NCI-H510A treated with DMSO at 0.1 percent for 48 hours (cell line): ENCODE measurements at regions not wholly inside any gene's neighbourhood (a gene's known extent, or its start where the extent isn't known, plus 50 kb on each side); places are given as distances from the start of the nearest gene placed in this dataset.

Experiments used
- DNase-seq: peaks from one replicate; lab custom pipeline; 2025; lab: John Stamatoyannopoulos, UW

- no peak for DNase-seq
Observed at GRCh38 chr3:110236976-110237610, 834.5 kb upstream of the NECTIN3 start.

DNA sequence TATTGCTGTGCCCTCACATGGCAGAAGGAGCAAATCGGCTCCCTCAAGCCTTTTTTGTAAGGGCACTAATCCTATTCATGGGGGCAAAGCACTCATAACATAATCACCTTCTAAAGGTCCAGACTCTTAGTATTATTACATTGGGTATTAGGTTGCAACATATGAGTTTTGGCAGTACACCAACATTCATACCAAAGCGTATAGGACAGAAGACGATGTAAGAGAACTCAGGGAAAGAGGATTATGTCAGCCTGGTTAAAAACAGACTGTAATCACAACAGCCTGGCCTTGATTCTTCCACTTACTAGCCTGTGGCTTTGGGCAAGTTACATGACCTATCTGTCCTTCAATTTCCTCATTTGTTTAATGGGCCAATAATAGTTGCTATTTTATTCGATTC is 828.5 kb upstream of the NECTIN3 start:
- DNase-seq = no peak

DNA sequence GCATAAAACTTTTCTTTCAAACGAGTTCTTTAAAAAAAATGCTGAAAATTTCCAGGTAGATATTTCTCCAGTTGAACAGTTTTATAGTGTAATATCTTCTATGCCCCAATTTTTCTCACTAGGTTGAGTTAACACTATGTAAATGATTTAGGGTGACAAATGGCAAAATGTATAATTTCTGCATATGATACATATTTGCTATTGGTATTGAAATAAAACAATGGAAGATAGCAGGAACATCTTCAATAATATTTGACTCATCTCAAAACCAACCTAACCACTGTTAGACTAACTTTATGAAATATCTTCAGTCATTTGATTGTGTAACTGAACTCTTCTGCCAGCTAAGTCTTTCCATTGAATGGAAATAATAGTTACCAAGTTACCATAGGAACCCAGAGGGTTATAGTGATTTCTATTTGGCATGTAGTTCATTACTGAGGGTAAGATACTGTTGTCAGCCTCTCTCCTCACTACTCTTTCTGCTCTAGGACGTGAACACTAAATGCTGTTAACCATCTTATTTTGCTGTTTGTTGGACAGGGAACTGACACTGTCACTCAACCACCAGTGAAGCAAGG is 824.7 kb upstream of the NECTIN3 start:
- no peak for DNase-seq

- DNase-seq = no peak
Observed at GRCh38 chr3:110248666-110249065, 823.0 kb upstream of the NECTIN3 start.

GRCh38 chr3:110253794-110254193 is 817.8 kb upstream of the NECTIN3 start:
- no peak for DNase-seq

DNA sequence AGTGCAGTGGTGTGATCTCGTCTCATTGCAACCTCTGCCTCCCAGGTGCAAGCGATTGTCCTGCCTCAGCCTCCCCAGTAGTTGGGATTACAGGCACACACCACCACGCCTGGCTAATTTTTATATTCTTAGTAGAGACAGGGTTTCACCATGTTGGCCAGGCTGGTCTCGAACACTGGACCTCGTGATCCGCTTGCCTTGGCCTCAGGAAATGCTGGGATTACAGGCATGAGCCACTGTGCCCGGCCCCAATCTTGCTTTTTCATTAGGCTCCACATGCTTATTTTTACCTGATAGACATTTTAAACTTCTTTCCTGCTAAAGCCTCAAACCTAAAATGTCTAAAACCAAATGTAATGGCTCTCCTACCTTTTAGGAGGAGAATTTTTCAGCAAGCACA is 817.0 kb upstream of the NECTIN3 start:
- no peak for DNase-seq

DNA sequence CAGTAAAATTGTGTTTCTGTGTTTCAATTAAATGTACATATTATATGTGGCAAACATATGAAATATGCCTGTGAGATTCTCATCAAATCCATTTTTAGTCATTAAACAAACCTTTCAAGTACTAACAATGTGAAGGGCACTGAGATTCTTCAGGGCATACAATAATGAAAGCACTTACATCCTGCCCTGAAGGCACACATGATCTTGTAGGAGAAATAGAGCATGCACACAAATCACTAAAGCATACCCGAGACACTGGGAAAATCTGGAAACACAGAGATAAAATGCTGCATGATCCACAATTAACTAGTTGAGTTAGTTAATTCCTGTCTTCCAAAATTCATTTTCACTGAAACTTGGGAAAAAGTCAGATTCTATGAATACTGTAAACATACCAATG is 810.5 kb upstream of the NECTIN3 start:
- DNase-seq = no peak

DNA sequence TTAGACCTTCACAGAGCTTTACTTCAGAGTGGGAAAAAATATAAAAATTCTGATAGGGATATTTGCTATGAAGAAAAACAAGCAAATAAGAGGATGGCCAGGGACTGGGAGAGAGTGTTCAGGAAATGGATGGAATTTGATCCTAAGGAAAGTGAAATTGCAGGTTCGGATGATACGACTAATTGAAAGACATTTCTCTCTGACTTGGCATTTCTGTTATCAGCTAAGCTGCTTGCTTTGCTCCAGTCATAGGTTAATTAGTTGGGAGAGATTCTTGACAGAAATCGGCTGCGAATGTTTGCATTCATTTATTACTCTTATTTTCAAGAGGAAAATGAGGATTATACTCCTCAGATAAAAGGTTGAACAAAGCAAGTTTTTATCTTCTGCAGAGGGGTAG is 808.7 kb upstream of the NECTIN3 start:
- no peak for DNase-seq

DNA sequence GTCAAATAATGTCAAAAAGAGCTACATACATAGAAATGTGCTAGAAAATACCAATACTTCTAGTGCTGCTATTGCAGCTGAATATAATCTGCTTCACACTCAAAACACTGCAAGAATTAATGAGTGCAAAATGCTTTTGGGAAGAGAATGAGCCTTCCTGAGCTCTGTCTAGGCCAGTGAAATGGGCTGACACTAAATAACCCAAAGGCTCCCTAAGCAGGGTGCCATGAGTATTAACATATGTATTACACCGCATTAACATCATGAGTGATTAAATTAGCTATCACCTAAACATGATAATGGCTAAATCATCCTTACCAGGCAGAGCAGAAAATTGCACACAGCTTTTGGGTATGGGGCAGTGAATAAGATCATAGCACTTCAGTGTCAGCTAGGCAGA is 806.3 kb upstream of the NECTIN3 start:
- DNase-seq = no peak

GRCh38 chr3:110267304-110267845 is 804.2 kb upstream of the NECTIN3 start:
- no peak for DNase-seq

DNA sequence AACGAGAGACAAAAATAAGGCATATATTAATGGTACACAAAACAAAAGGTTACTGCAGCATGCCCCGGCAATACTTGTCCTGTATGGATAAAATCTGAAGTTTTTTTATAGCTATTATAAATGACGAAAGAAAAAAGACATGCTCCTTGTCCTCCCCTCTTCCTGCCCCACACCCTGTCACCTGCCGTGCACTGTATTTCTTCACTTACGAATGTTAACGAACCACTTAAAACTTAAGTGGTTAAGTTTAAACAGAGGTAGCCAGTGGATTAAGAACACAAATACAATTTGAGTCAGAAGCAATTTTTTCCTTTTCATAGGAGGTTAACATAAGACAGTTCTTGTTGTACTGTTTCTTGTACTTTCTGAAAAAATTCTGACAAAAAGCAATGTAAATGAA is 799.1 kb upstream of the NECTIN3 start:
- peak; percentile 59 for DNase-seq

DNA sequence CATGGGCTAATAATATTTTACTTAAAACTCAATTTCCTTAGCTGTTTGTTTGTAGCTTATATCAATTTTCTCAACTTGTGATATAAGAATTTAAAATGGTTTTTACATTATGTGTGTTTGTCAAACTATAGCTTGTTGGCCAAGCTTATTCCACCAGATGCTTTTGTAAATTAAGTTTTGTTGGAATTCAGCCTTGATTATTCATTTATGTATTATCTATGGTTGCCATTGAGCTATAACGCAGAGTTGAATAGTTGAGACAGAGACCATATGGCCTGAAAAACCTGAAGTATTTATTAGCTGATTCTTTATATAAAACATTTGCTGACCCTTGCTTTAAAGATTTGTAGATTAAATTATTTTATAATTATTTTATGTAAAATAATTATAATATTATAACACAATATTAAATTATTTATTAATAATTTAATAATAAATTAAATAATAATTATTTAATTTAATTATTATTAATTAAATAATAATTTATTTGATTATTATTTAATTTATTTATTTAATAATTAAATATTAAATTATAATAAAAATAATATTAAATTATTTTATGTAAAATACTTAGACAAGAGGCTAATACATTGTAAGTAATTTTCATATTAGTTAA is 779.6 kb upstream of the NECTIN3 start:
- no peak for DNase-seq

- no peak for DNase-seq
Observed at GRCh38 chr3:110293660-110294059, 778.0 kb upstream of the NECTIN3 start.

DNA sequence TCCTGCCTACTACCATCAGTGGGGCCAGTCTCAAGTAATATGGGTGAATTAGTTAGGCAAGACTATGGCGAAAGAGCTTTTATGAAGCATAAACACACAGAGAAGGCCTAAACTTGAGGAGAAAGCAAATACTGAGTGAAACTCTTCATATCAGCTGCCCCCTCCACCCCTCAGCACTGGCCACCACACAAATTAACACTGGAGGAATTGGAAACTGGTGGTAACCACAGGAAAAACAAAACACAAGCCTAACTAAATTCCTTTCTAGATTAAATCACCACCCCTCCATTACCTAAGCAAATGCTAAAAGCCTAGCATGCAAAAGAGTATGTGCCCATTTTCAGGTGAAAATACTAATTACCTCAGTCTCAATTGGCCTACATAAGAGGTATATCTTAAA is 774.7 kb upstream of the NECTIN3 start:
- DNase-seq = no peak

GRCh38 chr3:110301781-110302180 is 769.8 kb upstream of the NECTIN3 start:
- DNase-seq = no peak

DNA sequence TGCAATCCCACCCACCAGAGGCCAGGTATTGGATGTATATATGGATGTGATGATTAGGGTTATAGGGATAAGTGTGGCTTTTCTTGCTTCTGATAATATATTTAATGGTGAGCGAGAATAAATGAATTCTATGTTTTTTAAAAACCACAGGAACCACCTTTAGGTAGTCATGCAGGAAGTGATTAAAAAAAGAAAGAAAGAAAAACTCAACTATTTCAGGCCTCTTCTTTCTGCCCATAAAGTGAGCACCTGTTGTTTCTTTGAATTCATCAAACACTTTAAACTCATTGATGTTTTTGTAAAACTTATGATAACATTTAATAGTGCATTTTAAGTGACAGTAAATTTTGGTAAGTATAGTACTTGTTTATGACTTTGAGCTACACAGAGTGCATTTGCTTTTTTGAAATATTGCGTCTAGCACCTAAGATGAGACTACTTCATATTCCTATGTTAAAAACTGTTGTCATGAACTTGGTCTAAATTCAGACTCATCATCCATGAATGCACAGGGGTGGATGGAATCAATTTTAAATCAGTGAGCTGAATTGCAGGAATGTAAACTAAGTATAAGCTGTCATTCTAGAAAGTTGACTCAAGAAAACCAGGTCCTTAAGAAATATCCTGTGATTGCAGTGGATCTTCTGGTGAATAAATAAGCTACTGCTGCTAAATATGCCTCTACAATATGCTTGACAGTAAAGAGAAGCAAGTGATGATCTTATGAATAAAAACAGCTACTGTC is 764.4 kb upstream of the NECTIN3 start:
- no peak for DNase-seq

GRCh38 chr3:110311541-110311940 is 760.1 kb upstream of the NECTIN3 start:
- no peak for DNase-seq

DNA sequence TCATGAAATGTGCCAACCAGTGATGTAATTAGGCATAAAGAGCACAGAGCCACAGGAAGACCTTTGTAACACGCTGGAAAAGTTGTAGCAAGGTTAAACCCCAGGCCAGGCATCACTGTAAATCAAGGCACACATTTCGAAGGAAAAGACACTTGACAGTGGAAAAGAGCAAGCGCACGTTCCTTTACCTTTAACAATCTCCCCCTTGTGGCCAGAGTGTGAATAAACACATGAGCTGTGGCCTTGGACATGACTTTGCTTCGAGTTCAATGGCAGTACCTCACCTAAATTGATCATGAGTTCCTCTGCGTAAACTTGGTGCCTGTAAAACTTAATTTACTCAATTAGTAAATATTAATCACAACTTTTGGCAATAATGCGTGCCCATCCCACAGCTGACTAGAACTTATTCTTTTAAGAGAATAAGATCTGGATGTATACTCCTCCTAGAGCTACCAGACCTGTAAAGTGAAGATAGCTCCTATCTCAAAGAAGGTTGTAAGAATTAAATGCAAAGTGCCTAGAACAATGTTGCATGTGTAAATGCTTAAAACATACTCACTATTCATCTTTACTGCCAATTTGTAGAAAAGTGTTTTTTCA is 757.0 kb upstream of the NECTIN3 start:
- peak; percentile 43 for DNase-seq

DNA sequence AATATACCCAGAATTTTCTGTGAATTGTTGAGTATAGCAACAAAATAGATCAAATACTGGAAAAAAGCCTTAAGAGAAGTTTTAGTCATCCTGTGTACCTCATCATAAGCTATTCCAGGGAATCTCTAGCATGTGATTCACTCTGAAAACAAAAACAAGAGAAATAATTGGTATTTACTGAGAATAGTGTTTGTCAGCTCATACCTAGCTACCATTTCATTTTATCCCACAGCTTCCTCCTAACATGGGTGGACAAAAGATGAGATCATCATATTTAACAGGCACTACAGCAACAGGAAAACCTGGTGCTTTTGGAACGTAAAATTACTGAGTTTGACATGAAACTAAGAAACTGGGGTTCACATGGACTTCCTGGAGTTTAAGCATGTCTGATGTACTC is 753.5 kb upstream of the NECTIN3 start:
- DNase-seq = no peak

- no peak for DNase-seq
Observed at GRCh38 chr3:110323349-110323748, 748.3 kb upstream of the NECTIN3 start.

DNA sequence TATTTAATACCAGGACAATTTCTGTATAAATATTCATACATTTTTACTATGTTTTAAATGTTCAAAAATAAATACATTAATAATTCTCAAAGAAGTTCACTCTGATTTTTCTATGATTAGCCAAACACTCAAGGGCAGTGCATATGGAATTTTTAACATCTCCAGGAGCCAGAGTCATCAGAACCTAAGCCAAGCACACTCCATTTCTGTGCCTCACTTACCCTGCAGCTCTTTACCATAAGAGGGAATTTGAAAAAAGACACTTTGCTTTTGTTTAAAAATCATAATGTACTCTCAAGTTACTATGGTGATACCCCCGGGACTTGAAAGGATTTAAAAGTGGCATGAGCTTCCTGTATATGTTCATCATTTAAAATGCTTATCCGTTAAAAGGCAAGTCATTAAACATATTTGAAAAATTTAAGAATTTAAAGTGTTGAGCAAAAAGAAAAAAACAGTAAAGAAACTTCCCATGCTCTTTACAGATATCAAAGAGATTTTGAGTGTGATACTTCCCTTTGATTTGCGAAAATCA is 747.4 kb upstream of the NECTIN3 start:
- no peak for DNase-seq

DNA sequence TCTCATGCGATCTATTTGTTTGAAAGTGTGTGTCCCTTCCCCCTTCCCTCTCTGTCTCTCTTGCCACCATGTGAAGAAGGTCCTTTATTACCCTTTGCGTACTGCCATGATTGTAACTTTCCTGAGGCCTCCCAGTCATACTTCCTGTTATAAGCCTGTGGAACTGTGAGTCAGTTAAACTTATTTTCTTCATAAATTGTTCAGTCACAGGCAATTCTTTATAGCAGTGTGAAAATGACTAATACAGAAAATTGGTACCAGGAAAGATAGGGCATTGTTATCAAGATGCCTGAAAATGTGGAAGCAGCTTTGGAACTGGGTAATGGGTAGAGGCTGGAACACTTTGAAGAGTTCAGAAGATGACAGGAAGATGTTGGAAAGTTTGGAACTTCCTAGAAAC is 743.7 kb upstream of the NECTIN3 start:
- no peak for DNase-seq
